H1 (cell line): ENCODE measurements at regions not wholly inside any gene's neighbourhood (a gene's known extent, or its start where the extent isn't known, plus 50 kb on each side); places are given as distances from the start of the nearest gene placed in this dataset.

Experiments
- ATF3 ChIP-seq: IDR thresholded peaks from 2 replicates; pipeline ENCODE4 v1.6.1; 2011; ENCODE audit warnings: low read depth, mild to moderate bottlenecking, low read length; ENCODE audit not compliant: insufficient read depth
- BACH1 ChIP-seq: IDR thresholded peaks from 2 replicates; pipeline ENCODE4 v1.6.1; 2012; ENCODE audit warnings: low read length, improper control_type of control experiment
- KDM4A ChIP-seq: IDR thresholded peaks from one replicate; pipeline ENCODE4 v1.7.1; 2012; ENCODE audit warnings: low read depth, mild to moderate bottlenecking, moderate library complexity, low read length, inconsistent platforms; ENCODE audit not compliant: severe bottlenecking
- POLR2AphosphoS5 ChIP-seq: IDR thresholded peaks from 2 replicates; pipeline ENCODE4 v1.6.1; 2011; ENCODE audit warnings: low read depth, low read length
- RAD21 ChIP-seq, 2 experiments: IDR thresholded peaks in 1 of 2; conservative IDR thresholded peaks in 1 of 2; 2 replicates each; pipeline ENCODE4 v1.6.1; 2011; ENCODE audit warnings: low read depth in 2 of 2, low read length in 2 of 2, improper control_type of control experiment in 1 of 2, inconsistent platforms in 1 of 2, mild to moderate bottlenecking in 1 of 2, moderate library complexity in 1 of 2
- USF2 ChIP-seq: IDR thresholded peaks from 2 replicates; pipeline ENCODE4 v1.6.1; 2011; ENCODE audit warnings: low read length, improper control_type of control experiment

DNA sequence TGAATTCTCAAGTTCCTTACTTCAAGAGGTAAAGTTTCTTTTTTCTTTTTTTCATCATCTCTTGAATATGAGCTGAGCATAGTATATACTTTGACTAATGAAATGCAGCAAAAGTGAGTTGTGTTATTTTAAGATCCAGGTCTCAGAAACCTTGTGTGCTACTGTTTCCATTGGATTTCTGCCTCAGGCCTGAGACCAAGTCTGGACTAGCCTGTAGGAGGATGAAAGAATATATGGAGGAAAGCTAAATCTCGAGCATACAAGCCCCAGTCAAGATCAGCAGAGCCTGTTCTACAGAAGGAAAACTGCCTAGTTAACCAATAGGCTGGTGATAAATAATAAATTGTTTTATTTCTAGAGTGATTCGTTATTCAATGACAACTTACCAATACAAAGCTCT, 652.5 kb downstream of the C12orf50 start (continued):
- TF ChIP-seq BACH1, result no peak
- TF ChIP-seq RAD21 (IDR thresholded peaks at IDR 0.05 in 1 of 2, conservative IDR thresholded peaks at IDR 0.05 in 1 of 2; ENCODE audit: low read depth in 2 of 2, low read length in 2 of 2), result no peak
- TF ChIP-seq ATF3, result no peak
- no peak for TF ChIP-seq USF2
- TF ChIP-seq POLR2AphosphoS5, result no peak
- no peak for TF ChIP-seq KDM4A
